Endometrium (tissue), 2 donors: ENCODE measurements at regions not wholly inside any gene's neighbourhood (a gene's known extent, or its start where the extent isn't known, plus 50 kb on each side); places are given as distances from the start of the nearest gene placed in this dataset.
A peak's percentile ranks its signal among the peaks of the same experiment; 100 is the strongest.
"Not testable (repeated sequence)": the region's sequence is repeated elsewhere in the genome, so short reads cannot be mapped to it uniquely, and the experiment has no call there.

Experiments
- FAIRE-seq: peaks from 2 replicates; lab custom pipeline; 2012; peaks lifted over from hg19 to GRCh38; lab: Jason Lieb, UNC
- donor health status: control.
- donor health status: control.

- no peak for FAIRE-seq
Observed at GRCh38 chr3:104941785-104942184, 424.9 kb upstream of the ALCAM start.

DNA sequence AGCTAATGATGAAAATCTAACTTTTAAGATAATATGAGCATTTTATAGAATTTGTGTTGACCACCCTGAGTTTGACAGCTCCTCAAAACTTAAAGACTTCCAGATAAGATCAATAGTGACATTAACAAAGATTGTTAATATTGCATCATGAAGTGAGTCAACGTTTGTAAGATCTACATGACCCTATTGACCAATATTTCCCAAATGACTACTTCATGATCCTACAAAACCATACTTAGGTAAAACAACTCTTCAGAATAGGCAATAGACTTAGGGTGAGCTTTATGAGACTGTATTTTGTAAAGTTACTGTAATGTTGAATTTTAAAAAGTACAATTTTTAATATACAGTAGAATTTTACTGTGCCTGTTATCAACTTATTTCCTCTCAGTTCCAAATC is 422.7 kb upstream of the ALCAM start:
- FAIRE-seq: no peak

DNA sequence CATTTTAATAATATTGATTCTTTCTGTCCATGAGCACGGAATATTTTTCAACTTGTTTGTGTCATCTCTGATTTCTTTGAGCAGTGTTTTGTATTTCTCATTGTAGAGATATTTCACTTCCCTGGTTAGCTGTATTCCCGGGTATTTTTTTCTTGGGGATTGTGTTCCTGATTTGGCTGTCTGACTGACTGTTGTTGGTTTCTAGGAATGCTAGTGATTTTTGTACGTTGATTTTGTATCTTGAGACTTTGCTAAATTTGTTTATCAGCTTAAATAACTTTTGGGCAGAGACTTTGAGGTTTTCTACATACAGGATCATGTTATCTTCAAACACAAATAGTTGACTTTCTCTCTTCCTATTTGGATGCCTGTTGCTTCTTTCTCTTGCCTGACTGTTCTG is 418.8 kb upstream of the ALCAM start:
- FAIRE-seq: no peak

- not testable (repeated sequence) for FAIRE-seq
Observed at GRCh38 chr3:104949810-104950209, 416.9 kb upstream of the ALCAM start.

DNA sequence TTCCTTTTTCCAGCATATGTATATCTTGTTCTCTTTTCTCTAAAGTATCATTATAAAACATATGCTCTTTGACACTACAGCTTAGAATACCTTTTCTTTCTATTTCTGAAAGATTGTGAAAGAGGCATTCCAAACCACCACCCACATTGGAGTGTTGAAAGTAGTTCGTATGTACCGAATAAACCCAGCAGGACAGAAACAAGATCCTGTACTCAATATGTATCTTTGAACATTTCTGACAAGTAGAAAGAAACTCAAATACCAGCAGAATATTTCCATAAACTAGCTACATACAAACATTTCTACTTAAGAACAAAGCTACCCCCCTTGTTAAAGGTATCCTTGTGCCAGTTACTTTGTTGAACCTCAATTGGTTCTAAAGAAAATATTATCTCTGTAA is 415.3 kb upstream of the ALCAM start:
- FAIRE-seq: no peak

DNA sequence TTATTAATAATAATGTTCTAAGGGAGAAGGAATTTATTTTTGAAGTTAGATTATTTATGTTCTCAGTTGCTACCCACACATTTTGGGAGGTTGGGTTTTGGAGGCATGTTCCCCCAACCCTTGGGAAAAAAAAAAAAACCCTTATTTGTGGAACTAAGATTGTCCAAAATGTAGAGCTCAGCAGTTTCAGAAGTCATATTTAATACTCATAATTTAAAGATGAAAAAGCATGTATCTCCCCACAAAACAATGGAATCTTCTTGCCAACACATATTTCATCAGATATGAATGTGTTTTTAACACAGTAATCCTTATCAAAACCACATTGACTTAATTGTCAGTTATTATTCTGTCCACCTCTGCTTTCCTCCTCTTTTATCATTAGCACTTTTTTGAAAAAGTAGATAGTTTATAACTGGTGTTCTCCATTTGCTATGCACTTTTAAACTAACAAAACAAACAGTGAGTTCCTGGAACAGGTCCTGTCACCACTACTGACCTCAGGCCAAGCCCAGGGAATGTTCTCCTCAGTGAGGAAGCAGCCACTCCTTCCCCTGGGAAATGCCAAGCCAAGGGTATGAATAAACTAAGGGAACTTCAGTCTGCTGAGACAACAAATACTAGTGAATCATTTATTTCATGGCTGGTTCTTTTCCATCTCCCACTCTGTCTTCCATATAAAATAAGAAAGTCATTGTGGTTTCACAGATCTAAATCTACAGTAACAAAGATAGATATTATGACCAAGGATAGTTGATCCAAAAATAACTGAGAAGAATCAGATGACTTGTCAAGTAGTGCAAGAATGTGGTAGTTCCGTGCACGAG is 414.4 kb upstream of the ALCAM start:
- no peak for FAIRE-seq

- no peak for FAIRE-seq
Observed at GRCh38 chr3:104956620-104957345, 409.9 kb upstream of the ALCAM start.

GRCh38 chr3:104960579-104960978 is 406.1 kb upstream of the ALCAM start:
- no peak for FAIRE-seq

GRCh38 chr3:104961851-104962250 is 404.9 kb upstream of the ALCAM start:
- peak; percentile 92 for FAIRE-seq

- FAIRE-seq: no peak
Observed at GRCh38 chr3:104974316-104974715, 392.4 kb upstream of the ALCAM start.

- FAIRE-seq: no peak
Observed at GRCh38 chr3:104977719-104978118, 389.0 kb upstream of the ALCAM start.

- no peak for FAIRE-seq
Observed at GRCh38 chr3:104982130-104982529, 384.6 kb upstream of the ALCAM start.

DNA sequence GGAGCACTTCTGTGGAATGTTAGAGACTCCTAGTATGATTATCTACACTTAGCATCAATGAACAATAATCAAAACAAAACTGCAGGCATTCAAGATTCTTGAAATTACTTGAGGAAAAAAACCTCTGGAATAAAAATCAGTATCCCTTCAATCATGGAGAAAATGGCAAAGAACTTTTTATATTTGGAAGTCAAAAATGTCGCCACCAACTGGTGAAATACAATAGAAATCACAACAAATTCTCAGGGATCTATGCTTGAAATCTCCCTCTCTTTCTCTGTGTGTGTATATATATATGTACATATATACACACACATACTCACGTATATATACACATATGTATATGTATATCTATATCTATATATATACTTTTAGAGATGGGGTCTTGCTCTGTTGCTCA is 378.9 kb upstream of the ALCAM start:
- no peak for FAIRE-seq

DNA sequence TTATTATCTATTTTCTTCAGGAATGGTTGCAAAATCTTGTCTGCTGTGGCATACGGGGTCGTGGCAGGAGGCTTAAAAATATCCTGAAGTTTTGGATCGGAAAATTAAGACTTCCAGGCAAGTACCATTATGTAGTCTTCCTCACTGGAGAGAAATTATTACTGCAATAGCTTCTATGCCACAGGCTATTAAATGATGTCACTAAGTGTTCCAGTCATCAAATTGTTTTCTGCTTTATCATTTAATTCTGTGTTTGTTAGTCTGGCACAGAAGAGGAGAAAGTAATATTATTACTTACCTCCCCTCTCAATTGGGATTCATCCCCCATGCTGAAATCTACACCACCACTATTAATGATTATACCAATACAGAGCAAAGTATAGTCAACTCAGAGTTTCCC is 378.2 kb upstream of the ALCAM start:
- FAIRE-seq: no peak

GRCh38 chr3:104989878-104990277 is 376.8 kb upstream of the ALCAM start:
- FAIRE-seq: no peak

GRCh38 chr3:104990758-104991157 is 376.0 kb upstream of the ALCAM start:
- FAIRE-seq: no peak

- no peak for FAIRE-seq
Observed at GRCh38 chr3:104992676-104993075, 374.0 kb upstream of the ALCAM start.

GRCh38 chr3:105006164-105006563 is 360.5 kb upstream of the ALCAM start:
- FAIRE-seq: no peak

GRCh38 chr3:105013657-105014056 is 353.1 kb upstream of the ALCAM start:
- FAIRE-seq: no peak

- FAIRE-seq: no peak
Observed at GRCh38 chr3:105014631-105015030, 352.1 kb upstream of the ALCAM start.

DNA sequence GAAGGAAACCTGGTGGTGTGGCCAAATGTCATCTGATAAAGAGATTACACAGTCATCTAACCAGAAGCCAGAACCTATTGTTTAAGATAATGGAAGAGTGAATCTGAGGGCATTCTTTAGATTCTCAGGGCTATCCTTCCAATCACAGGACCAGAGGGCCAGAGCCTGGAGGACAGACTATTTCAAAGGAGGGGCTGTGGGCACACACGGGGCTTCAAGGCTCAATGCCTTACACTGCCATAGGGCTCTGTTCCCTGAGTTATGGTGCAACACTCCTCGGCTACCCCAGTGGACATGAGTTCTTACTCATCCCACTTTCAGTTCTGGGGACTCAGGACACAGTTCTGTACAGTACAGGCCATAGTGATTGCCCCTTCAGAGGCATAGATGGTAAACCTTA is 343.9 kb upstream of the ALCAM start:
- no peak for FAIRE-seq

DNA sequence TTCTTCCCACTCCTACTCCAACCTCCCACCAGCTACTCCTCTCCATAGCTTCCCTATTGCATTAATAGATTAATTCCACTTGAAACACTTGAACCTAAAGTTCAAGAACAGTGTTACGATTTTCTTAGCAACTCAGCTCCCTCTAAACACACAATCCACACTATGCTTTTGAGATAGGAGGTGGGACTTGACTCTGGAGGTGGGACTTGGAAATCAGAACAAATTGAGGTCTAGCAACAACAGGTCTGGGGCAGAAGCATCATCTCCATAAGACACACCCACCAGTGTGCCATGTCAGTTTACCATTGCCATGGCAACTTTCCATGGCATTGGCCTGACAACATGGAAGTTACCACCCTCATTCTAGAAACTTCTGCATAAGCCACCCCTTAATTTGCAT is 336.5 kb upstream of the ALCAM start:
- no peak for FAIRE-seq

GRCh38 chr3:105032541-105032940 is 334.2 kb upstream of the ALCAM start:
- FAIRE-seq: no peak

- FAIRE-seq: no peak
Observed at GRCh38 chr3:105033081-105033480, 333.6 kb upstream of the ALCAM start.
